ENCODE measurements at regions not wholly inside any gene's neighbourhood (a gene's known extent, or its start where the extent isn't known, plus 50 kb on each side); places are given as distances from the start of the nearest gene placed in this dataset.
"Not testable (repeated sequence)": the region's sequence is repeated elsewhere in the genome, so short reads cannot be mapped to it uniquely, and the experiment has no call there.

- Mint-ChIP-seq H3K36me3 (peaks cover 21% of the 10 kb centered on the region), H3K9me3 (peaks cover 8 to 17% of the 10 kb centered on the region in 2 donors), H3K4me1 (no peaks in the 10 kb centered on the region), H3K27me3 (ENCODE audit: low read depth in 2 of 2) (no peaks in the 10 kb centered on the region), H3K4me3 (no peak overlapping the region), H3K27ac (no peak overlapping the region)
- Histone ChIP-seq H3K27ac (ENCODE audit: low read length) (no peak overlapping the region), H3K4me1 (ENCODE audit: control insufficient read depth, insufficient read depth, low read length) (no peaks in the 10 kb centered on the region), H3K27me3 (ENCODE audit: control insufficient read depth, insufficient read depth, low read length) (no peaks in the 10 kb centered on the region), H3K4me3 (ENCODE audit: low read length) (no peak overlapping the region), H3K9me3 (ENCODE audit: control insufficient read depth, insufficient read depth, low read length) (peaks cover 8% of the 10 kb centered on the region), H3K36me3 (ENCODE audit: control insufficient read depth, insufficient read depth, low read length) (no peaks in the 10 kb centered on the region)
- TF ChIP-seq CTCF (IDR thresholded peaks at IDR 0.05): no peak
- intact Hi-C loops (cut with micrococcal nuclease): no loop called here
- DNase-seq (no peak), ATAC-seq (no peak)
- 77% methylated on average over 4 of the region's 5 CpGs for WGBS (ENCODE audit: insufficient coverage)
These were observed 1152.0 kb downstream of the KHDRBS2 start for GRCh38 chr6:61134028-61134427.

- WGBS (ENCODE audit: insufficient coverage): no CpG with 5 or more reads among the region's 1 CpG
- H3K27me3 Mint-ChIP-seq (ENCODE audit: low read depth in 2 of 2); H3K4me1 ChIP-seq (ENCODE audit: control insufficient read depth, insufficient read depth, low read length); H3K27me3 ChIP-seq (ENCODE audit: control insufficient read depth, insufficient read depth, low read length); H3K27ac Mint-ChIP-seq; H3K27ac ChIP-seq (ENCODE audit: low read length); H3K4me3 Mint-ChIP-seq; DNase-seq; H3K9me3 ChIP-seq (ENCODE audit: control insufficient read depth, insufficient read depth, low read length); H3K4me3 ChIP-seq (ENCODE audit: low read length); H3K4me1 Mint-ChIP-seq; H3K36me3 ChIP-seq (ENCODE audit: control insufficient read depth, insufficient read depth, low read length); ATAC-seq; H3K36me3 Mint-ChIP-seq; H3K9me3 Mint-ChIP-seq; intact Hi-C loops (cut with micrococcal nuclease): not testable (repeated sequence)
These were observed 1171.8 kb downstream of the KHDRBS2 start for GRCh38 chr6:61114185-61114584.

GRCh38 chr6:61107914-61108313 lies 1178.1 kb downstream of the KHDRBS2 start:
- H3K27me3 ChIP-seq (ENCODE audit: control insufficient read depth, insufficient read depth, low read length); H3K36me3 Mint-ChIP-seq; H3K4me3 Mint-ChIP-seq; H3K9me3 ChIP-seq (ENCODE audit: control insufficient read depth, insufficient read depth, low read length); H3K27ac ChIP-seq (ENCODE audit: low read length); H3K4me1 Mint-ChIP-seq; intact Hi-C loops (cut with micrococcal nuclease); DNase-seq; ATAC-seq; H3K27ac Mint-ChIP-seq; H3K4me3 ChIP-seq (ENCODE audit: low read length); H3K4me1 ChIP-seq (ENCODE audit: control insufficient read depth, insufficient read depth, low read length); H3K27me3 Mint-ChIP-seq (ENCODE audit: low read depth in 2 of 2); H3K36me3 ChIP-seq (ENCODE audit: control insufficient read depth, insufficient read depth, low read length): not testable (repeated sequence)
- peaks cover 13 to 24% of the 10 kb centered on the region in 2 donors for H3K9me3 Mint-ChIP-seq
- 96% methylated on average over 7 of the region's 7 CpGs for WGBS (ENCODE audit: insufficient coverage)

- ATAC-seq; H3K36me3 ChIP-seq (ENCODE audit: control insufficient read depth, insufficient read depth, low read length); H3K36me3 Mint-ChIP-seq; H3K4me3 Mint-ChIP-seq; H3K27ac ChIP-seq (ENCODE audit: low read length); H3K4me1 ChIP-seq (ENCODE audit: control insufficient read depth, insufficient read depth, low read length); H3K27me3 ChIP-seq (ENCODE audit: control insufficient read depth, insufficient read depth, low read length); DNase-seq; H3K27me3 Mint-ChIP-seq (ENCODE audit: low read depth in 2 of 2); H3K27ac Mint-ChIP-seq; H3K9me3 ChIP-seq (ENCODE audit: control insufficient read depth, insufficient read depth, low read length); H3K4me3 ChIP-seq (ENCODE audit: low read length); H3K4me1 Mint-ChIP-seq; intact Hi-C loops (cut with micrococcal nuclease): not testable (repeated sequence)
- WGBS (ENCODE audit: insufficient coverage): 95% methylated on average over 1 of the region's 3 CpGs
- H3K9me3 Mint-ChIP-seq: peaks cover 11 to 19% of the 10 kb centered on the region in 2 donors
These were observed 1182.4 kb downstream of the KHDRBS2 start for GRCh38 chr6:61103660-61104059.

DNA sequence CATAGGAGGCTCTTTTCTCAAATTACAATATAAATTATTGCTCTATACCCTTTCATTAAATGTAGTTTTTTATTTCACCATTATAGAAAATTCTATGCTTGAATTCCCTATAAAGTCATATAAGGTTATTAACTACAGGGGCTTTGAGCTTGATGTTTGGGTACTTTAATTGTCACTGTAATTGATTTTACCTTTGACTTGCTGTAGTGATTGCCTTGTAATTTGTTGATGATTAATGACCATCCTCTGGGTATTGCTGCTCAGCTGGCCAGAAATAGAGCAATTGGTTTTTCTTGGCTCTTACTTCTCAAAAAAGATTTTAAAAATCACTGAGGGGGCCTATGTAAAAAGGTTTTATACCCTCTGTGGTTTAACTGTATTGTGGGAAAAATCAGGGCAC lies 1186.0 kb downstream of the KHDRBS2 start:
- no peak overlapping the region for H3K4me3 ChIP-seq (ENCODE audit: low read length)
- peaks cover 10 to 23% of the 10 kb centered on the region in 2 donors for H3K9me3 Mint-ChIP-seq
- H3K36me3 Mint-ChIP-seq: no peaks in the 10 kb centered on the region
- H3K27ac Mint-ChIP-seq: no peak overlapping the region
- no peaks in the 10 kb centered on the region for H3K4me1 ChIP-seq (ENCODE audit: control insufficient read depth, insufficient read depth, low read length)
- H3K9me3 ChIP-seq (ENCODE audit: control insufficient read depth, insufficient read depth, low read length): no peaks in the 10 kb centered on the region
- ATAC-seq: no peak
- H3K36me3 ChIP-seq (ENCODE audit: control insufficient read depth, insufficient read depth, low read length): no peaks in the 10 kb centered on the region
- no peak for DNase-seq
- no peak overlapping the region for H3K4me3 Mint-ChIP-seq
- H3K27me3 Mint-ChIP-seq (ENCODE audit: low read depth in 2 of 2): no peaks in the 10 kb centered on the region
- no peak overlapping the region for H3K27ac ChIP-seq (ENCODE audit: low read length)
- no peaks in the 10 kb centered on the region for H3K27me3 ChIP-seq (ENCODE audit: control insufficient read depth, insufficient read depth, low read length)
- no peaks in the 10 kb centered on the region for H3K4me1 Mint-ChIP-seq
- TF ChIP-seq CTCF (IDR thresholded peaks at IDR 0.05): no peak
- intact Hi-C loops (cut with micrococcal nuclease): no loop called here

DNA sequence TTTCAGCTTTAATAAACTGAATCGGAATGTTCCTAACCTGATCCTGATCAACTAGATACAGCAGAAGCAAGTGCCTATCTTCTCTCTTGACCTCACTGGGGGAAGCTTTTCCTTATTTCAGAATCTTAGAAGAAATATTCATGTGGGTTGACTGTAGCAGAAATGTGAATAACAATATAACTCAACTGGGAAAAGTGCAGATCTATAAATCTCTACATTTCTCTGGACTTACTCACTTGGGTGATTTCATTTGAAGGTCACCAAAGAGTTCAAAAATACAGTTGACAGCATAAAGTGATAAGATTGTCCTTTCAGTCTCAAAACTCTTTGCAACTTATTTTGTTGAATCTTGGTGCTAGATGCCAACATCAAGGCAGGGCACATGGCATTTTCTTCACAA lies 1186.5 kb downstream of the KHDRBS2 start:
- H3K27me3 Mint-ChIP-seq (ENCODE audit: low read depth in 2 of 2); H3K9me3 ChIP-seq (ENCODE audit: control insufficient read depth, insufficient read depth, low read length); H3K4me1 ChIP-seq (ENCODE audit: control insufficient read depth, insufficient read depth, low read length); H3K36me3 ChIP-seq (ENCODE audit: control insufficient read depth, insufficient read depth, low read length); H3K27ac ChIP-seq (ENCODE audit: low read length); DNase-seq; H3K4me3 ChIP-seq (ENCODE audit: low read length); intact Hi-C loops (cut with micrococcal nuclease); H3K27me3 ChIP-seq (ENCODE audit: control insufficient read depth, insufficient read depth, low read length); H3K4me3 Mint-ChIP-seq; H3K4me1 Mint-ChIP-seq; H3K36me3 Mint-ChIP-seq; H3K27ac Mint-ChIP-seq; ATAC-seq: not testable (repeated sequence)
- peaks cover 9 to 19% of the 10 kb centered on the region in 2 donors for H3K9me3 Mint-ChIP-seq
- 100% methylated on average over 1 of the region's 1 CpG for WGBS (ENCODE audit: insufficient coverage)

- H3K4me1 Mint-ChIP-seq; intact Hi-C loops (cut with micrococcal nuclease); H3K27ac Mint-ChIP-seq; H3K9me3 ChIP-seq (ENCODE audit: control insufficient read depth, insufficient read depth, low read length); H3K9me3 Mint-ChIP-seq; H3K27me3 ChIP-seq (ENCODE audit: control insufficient read depth, insufficient read depth, low read length); H3K4me3 Mint-ChIP-seq; ATAC-seq; H3K36me3 Mint-ChIP-seq; H3K27ac ChIP-seq (ENCODE audit: low read length); H3K27me3 Mint-ChIP-seq (ENCODE audit: low read depth in 2 of 2); H3K4me3 ChIP-seq (ENCODE audit: low read length); DNase-seq; H3K4me1 ChIP-seq (ENCODE audit: control insufficient read depth, insufficient read depth, low read length); H3K36me3 ChIP-seq (ENCODE audit: control insufficient read depth, insufficient read depth, low read length): not testable (repeated sequence)
- WGBS (ENCODE audit: insufficient coverage): 80% methylated on average over 1 of the region's 1 CpG
These were observed 1198.0 kb downstream of the KHDRBS2 start for GRCh38 chr6:61087986-61088385.
